Embryonic facial prominence (tissue), 1 donor: ENCODE measurements at regions not wholly inside any gene's neighbourhood (a gene's known extent, or its start where the extent isn't known, plus 50 kb on each side); places are given as distances from the start of the nearest gene placed in this dataset.
"Not testable (repeated sequence)": the region's sequence is repeated elsewhere in the genome, so short reads cannot be mapped to it uniquely, and the experiment has no call there.

ENCODE experiments used
- DNase-seq: peaks from one replicate; pipeline ENCODE4 v3.0.0-alpha.2; 2016; ENCODE audit errors: extremely low spot score

DNA sequence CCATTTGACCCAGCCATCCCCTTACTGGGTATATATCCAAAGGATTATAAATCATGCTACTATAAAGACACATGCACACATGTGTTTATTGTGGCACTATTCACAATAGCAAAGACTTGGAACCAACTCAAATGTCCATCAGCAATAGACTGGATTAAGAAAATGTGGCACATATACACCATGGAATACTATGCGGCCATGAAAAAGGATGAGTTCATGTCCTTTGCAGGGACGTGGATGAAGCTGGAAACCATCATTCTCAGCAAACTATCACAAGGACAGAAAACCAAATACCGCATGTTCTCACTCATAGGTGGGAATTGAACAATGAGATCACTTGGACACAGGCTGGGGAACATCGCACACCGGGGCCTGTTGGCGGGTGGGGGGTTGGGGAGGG, 913.4 kb upstream of the DIAPH2 start:
- DNase-seq, result not testable (repeated sequence)

DNA sequence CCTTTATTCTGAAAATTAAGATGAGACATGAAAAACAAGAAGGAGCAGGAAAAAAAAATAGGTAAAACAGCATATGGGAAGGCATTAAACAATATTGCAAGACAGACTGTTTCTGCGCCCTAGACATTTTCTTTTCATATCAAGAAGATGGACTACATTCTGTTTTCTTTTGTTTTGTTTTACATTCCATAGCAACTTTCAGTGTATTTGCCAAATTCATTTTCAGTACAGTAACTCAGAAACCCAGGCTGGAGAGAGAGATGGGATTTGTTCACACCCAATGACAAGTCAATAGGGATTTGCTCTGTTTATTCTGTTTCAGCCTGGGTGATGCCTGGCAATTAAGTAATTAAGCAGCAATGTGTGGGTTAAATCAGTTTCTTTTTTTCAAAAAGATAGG, 892.8 kb upstream of the DIAPH2 start:
- DNase-seq, result no peak

DNA sequence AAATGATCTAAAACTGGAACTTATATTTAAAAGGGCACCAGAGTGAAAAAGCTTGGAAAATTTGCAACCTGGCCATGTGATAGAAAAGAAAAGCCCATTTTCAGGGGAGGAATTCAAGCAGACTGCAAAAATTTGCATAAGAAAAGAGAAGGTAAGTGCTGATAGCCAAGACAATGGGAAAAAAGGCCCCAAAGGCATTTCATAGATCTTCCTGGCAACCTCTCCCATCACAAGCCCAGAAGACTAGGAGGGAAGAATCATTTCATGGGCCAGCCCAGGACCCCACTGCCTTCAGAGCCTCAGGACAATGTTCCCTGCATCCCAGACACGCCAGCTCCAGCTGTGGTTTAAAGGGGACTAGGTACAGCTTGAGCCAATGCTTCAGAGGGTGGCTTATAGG, 887.3 kb upstream of the DIAPH2 start:
- DNase-seq, result no peak

DNA sequence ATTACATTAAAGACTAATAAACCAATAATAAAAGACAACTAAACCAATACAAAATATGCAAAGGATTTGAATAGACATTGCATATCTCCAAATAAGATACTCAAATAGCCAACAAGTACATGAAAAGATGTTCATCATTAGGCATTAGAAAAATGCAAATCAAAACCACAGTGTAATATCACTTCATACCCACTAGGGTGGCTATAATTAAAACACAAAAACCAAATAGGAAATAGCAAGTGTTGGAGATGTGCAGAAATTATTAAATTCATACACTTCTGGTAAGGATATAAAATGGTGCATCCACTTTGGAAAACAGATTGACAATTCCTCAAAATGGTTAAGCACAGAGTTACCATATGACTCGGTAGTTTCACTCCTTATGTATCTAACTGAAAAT, 860.8 kb upstream of the DIAPH2 start:
- DNase-seq, result no peak

DNA sequence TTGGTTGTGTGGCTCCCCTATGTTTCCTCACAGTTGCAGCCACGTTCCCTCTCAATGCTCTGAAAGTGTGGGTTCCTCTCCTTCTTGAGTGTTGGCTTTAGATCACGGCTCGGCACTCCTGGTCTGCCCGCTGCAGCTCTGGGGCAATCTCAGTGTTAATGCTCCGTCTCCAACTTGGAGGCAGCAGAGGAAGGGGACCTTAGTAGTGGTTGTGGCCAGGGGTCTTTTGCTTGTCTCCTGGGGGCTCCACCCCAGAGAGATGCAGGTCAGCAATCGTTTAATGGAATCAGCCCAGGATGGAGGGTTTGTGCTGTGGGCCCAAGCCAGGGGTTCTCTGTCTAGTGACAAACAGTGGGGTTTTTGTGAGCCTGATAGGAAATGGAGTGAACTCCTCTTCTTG, 849.4 kb upstream of the DIAPH2 start:
- DNase-seq, result no peak

DNA sequence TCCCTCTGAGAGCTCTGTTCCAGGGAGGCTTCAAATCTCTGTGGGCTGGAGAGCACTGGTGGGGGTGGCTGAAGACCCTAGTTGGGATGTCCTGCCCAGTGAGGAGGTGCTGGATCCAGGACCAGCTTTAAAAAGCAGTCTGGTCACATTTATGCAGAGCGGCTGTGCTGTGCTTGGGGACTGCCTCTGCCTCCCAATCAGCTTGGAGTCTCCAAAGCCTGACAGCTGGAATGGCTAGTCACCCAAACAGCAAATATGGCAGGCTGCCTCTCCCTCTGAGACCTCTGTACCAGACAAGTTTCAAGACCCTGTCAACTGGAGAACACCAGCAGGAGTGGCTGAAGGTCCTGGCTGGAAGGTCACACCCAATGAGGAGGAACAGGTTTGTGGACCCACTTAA, 848.1 kb upstream of the DIAPH2 start:
- DNase-seq, result no peak

DNA sequence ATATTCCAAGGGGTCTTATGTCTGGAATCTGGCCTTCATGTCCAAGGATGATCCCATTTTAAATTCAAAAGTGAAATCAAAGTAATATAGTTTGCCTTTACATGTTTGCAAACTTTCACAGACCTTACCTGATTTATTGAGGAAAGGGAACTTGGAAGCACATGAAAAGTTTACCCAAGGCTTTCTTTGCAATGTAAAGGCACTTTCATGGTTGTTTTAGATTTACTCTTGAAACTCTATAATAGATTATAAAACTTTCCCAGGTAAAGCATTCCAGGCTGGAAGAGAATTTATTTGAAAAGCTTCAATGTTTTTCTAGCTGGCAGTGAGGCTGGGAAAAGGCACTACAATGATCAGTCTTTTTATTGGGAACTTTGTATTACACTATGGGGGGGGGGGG, 842.8 kb upstream of the DIAPH2 start:
- DNase-seq, result no peak

DNA sequence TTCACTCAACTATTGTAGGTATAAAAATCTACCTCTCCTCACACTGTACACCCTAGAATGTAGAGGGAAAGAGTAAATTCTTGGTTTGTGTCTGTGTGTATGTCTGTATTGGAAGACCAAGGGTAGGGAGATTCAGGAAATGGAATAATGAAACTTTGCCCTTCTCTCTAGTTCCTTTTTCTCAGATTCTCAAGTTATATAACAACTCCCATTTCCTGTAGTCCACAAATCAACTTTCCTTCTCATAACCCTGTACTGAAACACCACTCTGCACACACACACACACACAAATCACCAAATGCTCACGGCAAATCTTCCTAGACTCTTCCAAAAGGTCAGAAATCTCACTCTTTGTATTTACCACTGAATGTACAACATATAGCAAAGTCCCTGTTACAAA, 824.5 kb upstream of the DIAPH2 start:
- no peak for DNase-seq

DNA sequence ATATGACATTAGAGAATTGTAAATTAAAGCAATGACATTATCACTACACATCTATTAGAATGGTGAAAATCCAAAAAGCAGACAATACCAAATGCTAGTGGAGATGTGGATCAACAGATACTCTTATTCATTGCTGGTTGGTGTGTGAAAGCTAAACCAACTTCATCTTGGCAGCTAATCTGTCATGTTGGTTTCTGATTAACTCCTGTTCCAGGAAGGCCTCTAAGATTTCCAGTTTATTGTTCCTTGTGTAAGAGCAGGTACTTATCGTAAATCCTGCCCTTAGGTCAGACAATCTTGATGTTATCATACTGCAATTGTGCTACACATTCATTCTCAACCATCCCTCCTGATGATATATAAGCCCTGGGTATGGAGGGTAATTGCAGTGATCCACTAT, 809.0 kb upstream of the DIAPH2 start:
- DNase-seq, result no peak

DNA sequence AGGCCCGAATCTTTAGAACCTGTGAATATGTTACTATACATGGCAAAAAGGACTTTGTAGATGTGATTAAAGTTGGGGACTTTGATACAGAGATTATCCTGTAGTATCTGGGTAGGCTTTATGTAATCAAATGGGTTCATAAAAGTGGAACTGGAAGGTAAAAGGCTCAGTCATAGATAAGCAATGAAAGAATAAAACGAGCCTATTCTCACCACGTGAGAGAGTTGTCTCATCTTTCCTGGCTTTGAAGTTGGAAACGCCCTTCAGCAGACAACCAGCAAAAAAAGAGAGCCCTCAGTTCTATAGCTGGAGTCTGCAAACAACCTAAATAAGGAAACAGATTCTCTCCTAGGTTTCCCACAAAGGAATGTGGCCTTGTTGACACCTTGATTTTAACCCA, 805.8 kb upstream of the DIAPH2 start:
- DNase-seq, result no peak

DNA sequence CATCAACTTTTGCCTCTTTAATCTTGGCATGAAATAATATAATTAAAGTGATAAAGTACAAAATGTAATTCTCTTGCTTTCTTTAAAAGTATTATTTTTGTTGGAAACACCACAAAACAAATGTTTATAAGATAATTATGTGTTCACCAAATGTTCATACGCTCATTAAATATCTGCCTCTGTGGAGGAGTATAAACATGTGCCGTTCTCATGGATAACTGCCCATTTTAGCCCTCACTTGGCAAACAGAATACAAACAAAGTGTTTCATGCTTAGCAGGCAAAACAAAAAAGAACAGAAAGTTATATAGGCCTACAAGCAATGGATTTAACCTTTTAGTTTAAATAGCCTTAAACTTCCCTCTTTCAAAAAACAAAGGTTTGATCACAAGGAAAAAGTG, 800.5 kb upstream of the DIAPH2 start:
- DNase-seq, result no peak

DNA sequence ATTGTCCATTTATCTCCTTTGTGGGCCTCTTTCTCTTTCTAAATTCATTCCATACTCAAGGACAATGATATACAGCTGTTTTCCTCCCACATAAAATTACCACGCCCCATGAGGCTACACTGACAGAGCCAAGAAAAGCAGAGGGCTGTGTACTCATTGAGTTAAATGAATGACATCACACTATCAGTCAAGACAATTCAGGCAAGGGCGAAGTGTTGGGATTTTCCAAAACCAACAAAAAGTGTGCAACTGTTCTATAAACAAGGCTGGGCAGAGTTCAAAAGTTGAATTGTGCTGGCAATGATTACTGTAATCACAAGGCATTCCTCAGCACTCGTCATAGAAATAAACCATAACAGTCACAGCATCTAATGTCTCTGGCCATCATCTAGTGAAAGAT, 799.6 kb upstream of the DIAPH2 start:
- no peak for DNase-seq

DNA sequence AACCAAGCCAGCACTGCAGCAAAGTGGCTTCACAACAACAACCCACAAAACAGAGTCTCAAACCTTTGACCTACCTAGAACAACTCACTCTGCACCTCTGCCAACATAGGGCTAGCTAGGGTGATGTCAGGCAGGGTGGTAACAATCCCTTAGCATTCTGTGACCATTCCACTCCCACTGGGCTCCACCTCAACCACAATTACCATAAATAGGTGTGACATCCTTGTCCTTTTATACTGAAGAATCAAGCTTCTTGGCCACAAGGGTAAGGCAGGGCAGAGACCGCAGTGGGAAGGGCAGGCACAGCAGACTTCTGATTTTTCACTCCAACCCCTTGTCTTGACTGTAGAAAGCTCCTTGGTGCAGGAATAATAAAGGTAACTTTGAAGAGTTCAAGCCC, 795.4 kb upstream of the DIAPH2 start:
- DNase-seq, result no peak

DNA sequence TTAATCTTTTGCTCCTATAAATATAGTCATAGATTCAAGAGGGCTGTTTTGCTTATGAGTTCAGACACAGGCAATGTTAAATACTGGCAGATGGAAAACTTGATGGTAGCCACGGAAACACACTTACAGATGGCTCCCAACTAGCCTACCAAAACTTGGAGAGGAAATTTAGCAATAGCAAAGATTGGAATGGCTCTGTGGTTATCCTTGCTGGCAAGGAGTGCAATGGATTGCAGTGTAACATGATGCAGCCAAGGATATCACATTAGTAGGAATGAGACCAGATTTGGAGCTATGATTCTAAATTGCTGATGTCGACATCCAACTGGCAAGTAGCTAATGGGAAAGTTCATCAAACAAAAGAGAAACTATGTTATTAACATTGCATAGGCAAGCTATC, 791.0 kb upstream of the DIAPH2 start:
- DNase-seq, result no peak

DNA sequence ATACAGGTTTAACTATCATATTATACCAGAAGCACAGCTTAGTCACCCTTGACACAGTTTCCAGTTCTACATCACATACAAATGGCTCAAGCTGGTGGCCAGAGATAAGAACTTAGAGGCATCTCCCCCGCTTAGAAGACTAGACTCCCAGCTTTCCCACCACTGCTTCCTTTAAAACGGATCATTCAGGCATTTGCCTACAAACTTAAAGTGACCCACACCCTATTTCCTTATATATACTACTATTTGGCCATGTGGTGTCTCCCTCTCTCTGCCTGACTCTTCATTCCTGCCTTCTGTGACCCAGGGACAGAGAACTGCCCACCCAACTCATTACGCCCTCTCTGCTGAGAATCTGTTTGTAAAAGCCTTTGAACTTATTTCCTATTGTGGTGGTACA, 781.2 kb upstream of the DIAPH2 start:
- DNase-seq, result no peak

DNA sequence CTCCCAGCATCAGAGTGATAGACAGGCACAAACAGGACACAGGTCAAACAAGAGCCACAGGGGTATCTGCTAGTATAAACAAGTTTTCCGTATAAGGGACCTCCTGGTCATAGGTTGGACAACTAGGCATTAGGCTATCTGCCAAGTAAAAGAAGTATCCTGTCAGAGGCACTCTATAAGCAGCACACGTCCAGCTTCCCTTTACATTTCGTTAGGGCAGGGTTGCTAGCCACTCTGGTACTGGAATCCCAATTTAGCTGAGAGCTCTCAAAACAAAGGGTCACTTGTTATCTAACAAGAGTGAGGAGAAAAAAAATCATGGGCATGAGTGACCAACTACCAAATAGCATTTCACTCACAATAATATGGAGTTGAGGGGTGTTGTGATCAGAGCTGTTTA, 780.7 kb upstream of the DIAPH2 start:
- DNase-seq, result no peak

DNA sequence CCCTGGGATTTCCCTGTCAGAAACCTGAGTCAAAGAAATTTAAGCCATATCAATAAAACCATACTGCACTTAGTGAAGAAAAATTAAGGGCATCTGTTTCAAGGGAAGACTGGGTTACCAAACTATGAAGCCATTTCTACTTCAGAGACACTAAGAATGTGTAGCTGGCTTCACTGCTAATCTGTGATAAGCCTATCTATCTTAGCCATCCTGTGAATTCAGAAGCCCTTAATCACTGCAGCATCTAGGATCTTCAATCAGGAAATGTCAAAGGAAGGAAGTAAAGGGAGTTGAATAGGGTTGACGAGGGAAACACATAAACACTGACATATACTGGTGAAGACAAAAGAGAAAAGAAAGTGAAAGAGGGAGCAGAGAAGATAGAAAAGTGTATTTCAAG, 777.6 kb upstream of the DIAPH2 start:
- no peak for DNase-seq

DNA sequence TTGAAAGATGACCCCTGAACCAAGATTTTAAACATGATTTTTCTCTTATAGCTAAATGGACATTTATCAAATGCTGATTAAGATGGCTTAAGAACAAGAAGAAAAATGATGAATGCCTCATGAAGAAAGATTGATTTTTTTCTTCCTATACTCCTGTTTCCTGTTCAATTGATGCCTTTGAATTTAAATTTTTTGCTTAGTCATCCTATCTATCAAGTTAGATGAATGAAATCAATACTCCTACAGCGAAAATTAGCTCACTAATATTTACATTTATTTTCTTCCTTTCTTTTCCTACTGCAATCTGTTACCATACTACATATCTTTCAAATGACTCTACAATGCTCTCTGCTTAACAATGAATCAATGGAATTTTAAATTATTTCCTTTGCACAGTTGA, 773.6 kb upstream of the DIAPH2 start:
- no peak for DNase-seq

DNA sequence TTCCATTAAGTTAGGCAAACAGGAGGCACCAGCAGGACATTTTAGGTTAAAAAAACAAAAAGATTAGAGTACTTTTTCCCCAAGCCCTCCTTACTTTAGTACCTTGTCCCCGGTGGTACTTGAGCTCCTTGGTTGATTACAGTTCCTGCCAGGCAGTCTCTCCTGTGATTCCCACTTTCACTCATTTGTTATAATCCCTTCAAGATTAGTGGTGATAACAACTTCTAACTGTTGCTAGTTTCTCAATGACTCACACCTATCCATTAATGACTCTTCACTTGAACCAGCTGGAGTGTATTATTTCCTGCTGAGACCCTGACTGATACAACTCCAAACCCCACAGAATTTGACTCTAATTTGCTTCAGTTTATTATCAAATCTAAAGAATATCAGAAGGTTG, 765.0 kb upstream of the DIAPH2 start:
- no peak for DNase-seq

DNA sequence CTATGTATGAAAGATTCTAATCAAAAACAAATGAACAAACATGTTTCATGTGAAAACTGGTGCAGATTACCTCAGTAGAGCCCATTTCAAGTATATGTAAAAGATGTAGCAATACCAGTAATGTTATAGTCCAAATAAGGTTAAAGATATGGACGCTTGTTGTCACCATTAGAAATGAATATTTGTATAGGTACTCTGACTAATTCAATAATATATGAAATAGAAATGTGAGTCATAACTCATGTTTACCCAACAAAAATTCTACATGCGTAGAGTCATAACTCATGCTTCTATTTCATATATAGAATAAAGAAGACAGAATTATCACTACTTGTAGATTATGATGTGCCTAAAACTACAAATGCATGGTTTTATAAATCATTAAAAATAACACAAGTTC, 739.1 kb upstream of the DIAPH2 start:
- DNase-seq, result no peak

DNA sequence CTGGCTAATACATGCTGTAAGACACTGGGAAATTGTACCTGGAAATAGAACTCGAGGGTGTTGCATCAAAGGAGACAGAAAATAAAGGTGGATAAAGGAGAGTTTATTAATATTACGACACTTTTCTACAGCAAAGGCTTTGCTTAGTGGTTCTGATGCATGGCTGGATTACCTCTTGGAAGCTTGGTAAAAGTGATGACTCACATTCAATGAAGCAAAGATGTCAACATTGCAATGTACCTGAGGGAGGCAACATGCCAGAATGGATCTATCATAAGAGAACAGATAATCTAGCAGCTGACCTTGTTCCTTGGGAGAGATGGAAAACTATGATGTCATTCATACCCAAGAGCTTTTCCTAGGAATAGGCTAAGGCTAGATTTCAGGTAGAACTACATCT, 735.1 kb upstream of the DIAPH2 start:
- DNase-seq, result no peak

DNA sequence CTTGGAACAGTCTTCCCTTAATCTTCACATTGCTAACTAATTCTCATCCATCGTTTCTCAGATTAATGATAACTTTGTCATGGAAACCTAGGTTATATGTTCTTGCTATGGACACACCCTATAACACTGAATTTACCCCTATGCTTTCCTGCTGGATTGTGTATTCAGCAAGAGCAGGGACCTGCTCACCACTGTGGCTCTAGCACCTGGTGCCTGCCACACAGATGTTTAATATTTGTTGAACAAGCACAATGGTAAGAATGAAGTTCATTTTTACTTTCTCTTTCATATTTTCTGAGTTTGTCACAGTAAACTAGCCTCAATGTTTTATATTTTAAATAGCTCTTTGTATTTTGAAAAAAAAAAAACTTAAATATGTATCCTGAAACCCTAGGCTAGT, 734.0 kb upstream of the DIAPH2 start:
- DNase-seq, result no peak

DNA sequence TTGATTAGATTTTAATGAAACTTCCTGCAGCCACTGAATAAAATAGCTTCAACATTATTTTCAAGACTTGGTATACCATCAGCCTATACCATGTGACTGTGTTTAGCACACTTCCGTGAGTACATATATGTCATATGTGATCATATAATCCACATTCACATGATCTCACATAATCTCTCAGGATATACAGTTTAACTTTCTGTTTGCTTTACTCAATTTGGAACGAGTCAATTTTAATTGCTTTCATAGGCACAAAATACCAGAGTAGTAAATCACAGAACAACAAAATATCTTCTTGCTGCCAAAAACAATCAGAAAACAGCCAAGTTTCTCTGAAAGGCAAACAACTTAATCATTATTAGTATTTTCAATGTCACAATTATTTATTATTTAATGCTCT, 731.1 kb upstream of the DIAPH2 start:
- no peak for DNase-seq

DNA sequence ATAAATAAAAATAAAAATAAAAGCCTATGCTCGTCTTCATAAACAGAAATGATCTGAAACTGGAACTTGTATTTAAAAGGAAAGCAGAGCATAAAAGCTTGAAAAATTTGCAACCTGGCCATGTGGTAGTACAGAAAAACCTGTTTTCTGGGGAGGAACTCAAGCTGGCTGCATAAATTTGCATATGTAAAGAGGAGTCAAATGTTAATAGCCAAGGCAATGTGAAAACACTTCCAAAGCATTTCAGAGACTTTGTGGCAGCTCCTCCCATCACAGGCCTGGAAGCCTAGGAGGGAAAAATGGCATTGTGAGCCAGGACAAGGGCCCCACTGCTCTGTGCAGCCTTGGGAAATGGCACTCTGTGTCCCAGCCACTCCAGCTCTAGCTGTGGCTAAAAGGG, 727.9 kb upstream of the DIAPH2 start:
- DNase-seq, result no peak

DNA sequence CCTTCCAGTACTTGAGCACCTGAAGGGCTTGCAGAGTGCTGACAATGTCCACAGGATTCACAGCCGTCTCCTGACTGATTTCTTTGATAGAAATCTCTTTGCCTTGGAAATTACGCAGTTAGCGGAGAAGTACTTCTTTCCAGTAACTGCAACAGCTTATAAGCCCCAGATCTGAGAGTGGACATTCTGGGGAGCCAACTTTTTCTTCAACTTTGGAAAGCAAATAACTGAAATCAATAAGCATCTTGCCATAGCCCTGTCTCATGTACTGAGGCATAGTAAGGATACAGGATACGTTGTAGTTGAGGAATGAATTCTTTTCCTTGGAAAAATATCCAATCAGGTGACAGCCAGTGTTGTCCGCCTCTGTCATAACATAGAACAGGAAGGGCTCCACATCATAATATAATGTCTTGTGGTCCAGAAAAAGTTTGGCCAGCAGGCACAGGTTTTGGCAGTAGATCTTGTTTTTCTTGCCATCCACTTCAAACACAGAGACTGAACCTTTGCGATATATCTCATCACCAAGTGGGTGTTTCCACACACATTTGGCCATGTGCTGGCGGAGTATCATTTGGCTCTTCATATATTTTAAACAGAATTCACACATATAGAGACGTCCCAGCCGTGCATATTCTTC, 711.1 kb upstream of the DIAPH2 start:
- not testable (repeated sequence) for DNase-seq
